OCI-LY3 (cell line): ENCODE measurements at regions not wholly inside any gene's neighbourhood (a gene's known extent, or its start where the extent isn't known, plus 50 kb on each side); places are given as distances from the start of the nearest gene placed in this dataset.

ENCODE experiments used
- H2AFZ ChIP-seq: fragments of 200-600, 300-600 bp; shearing (Covaris generic); 2 replicates; pipeline ENCODE4 v1.6.0; 2014; ENCODE audit warnings: antibody characterized with exemption, low read depth, low read length
- H3K27ac ChIP-seq: fragments of 200-600, 300-600 bp; sonication (generic); 2 replicates; pipeline ENCODE4 v1.5.1; 2014; ENCODE audit warnings: mild to moderate bottlenecking, low read length, moderate library complexity, mixed read lengths
- H3K27me3 ChIP-seq: fragments of 200-600, 300-600 bp; sonication (generic); 2 replicates; pipeline ENCODE4 v1.6.1; 2014; ENCODE audit warnings: low read depth, low read length, mixed read lengths
- H3K36me3 ChIP-seq: fragments of 200-600, 300-600 bp; sonication (generic); replicated peaks from 2 replicates; pipeline ENCODE3; 2014; ENCODE audit warnings: low read depth, low read length, mixed read lengths
- H3K4me1 ChIP-seq: fragments of 300-600, 200-600 bp; sonication (generic); 2 replicates; pipeline ENCODE4 v1.6.1; 2014; ENCODE audit warnings: low read length, mixed read lengths
- H3K4me2 ChIP-seq: fragments of 200-600, 300-600 bp; sonication (generic); 2 replicates; pipeline ENCODE4 v1.6.1; 2014; ENCODE audit warnings: low read length, mixed read lengths
- H3K4me3 ChIP-seq: fragments of 300-600, 200-600 bp; sonication (generic); 2 replicates; pipeline ENCODE4 v1.5.1; 2014; ENCODE audit warnings: antibody characterized with exemption, mild to moderate bottlenecking, low read length, moderate library complexity
- H3K79me2 ChIP-seq: fragments of 300-600, 200-600 bp; shearing (Covaris generic); 2 replicates; pipeline ENCODE4 v1.6.1; 2014; ENCODE audit warnings: mild to moderate bottlenecking, low read length, mixed read lengths
- H3K9ac ChIP-seq: fragments of 300-600, 200-600 bp; shearing (Covaris generic); 2 replicates; pipeline ENCODE4 v1.6.0; 2014; ENCODE audit warnings: mild to moderate bottlenecking, low read length, moderate library complexity
- H3K9me3 ChIP-seq: fragments of 200-600, 300-600 bp; shearing (Covaris generic); 2 replicates; pipeline ENCODE4 v1.6.1; 2014; ENCODE audit warnings: low read length, mixed read lengths; ENCODE audit not compliant: insufficient read depth
- H4K20me1 ChIP-seq: fragments of 200-600, 300-600 bp; sonication (generic); 2 replicates; pipeline ENCODE4 v1.6.1; 2016; ENCODE audit warnings: low read length, mixed read lengths; ENCODE audit not compliant: insufficient read depth
- CTCF ChIP-seq: fragments of 200-600, 300-600 bp; sonication (generic); IDR thresholded peaks from 2 replicates; pipeline ENCODE4 v1.5.1; 2014; ENCODE audit warnings: antibody characterized with exemption, low read length, low read depth
- EZH2phosphoT487 ChIP-seq: fragments of 200-600 bp; shearing (Covaris generic); IDR thresholded peaks from 2 replicates; pipeline ENCODE4 v1.6.1; 2018; ENCODE audit warnings: antibody characterized with exemption, mixed run types, low read depth

GRCh38 chr4:71691416-71692073 is 92.3 kb downstream of the GC start:
- no peaks in the 10 kb centered on the region for H3K27me3 ChIP-seq
- no peak overlapping the region for H3K4me3 ChIP-seq
- no peaks in the 10 kb centered on the region for H3K79me2 ChIP-seq
- no peak overlapping the region for H3K4me2 ChIP-seq
- H3K36me3 ChIP-seq = no peaks in the 10 kb centered on the region
- no peak overlapping the region for H3K9ac ChIP-seq
- no peak for TF ChIP-seq EZH2phosphoT487
- peaks cover 5% of the 10 kb centered on the region; the same call in 1 of the 2 replicates for H3K4me1 ChIP-seq
- no peak overlapping the region for H3K27ac ChIP-seq
- H3K9me3 ChIP-seq = no peaks in the 10 kb centered on the region
- H2AFZ ChIP-seq = no peak overlapping the region
- H4K20me1 ChIP-seq = no peaks in the 10 kb centered on the region

GRCh38 chr4:71689822-71690221 is 94.1 kb downstream of the GC start:
- H4K20me1 ChIP-seq = no peaks in the 10 kb centered on the region
- no peak overlapping the region for H2AFZ ChIP-seq
- no peaks in the 10 kb centered on the region for H3K36me3 ChIP-seq
- no peaks in the 10 kb centered on the region for H3K79me2 ChIP-seq
- H3K27me3 ChIP-seq = no peaks in the 10 kb centered on the region
- H3K9ac ChIP-seq = no peak overlapping the region
- H3K9me3 ChIP-seq = no peaks in the 10 kb centered on the region
- TF ChIP-seq CTCF = no peak
- no peak for TF ChIP-seq EZH2phosphoT487
- H3K4me1 ChIP-seq = peaks cover 5% of the 10 kb centered on the region; the same call in 1 of the 2 replicates
- H3K4me2 ChIP-seq = no peak overlapping the region
- no peak overlapping the region for H3K4me3 ChIP-seq
- H3K27ac ChIP-seq = no peak overlapping the region

GRCh38 chr4:71687056-71687455 is 96.8 kb downstream of the GC start:
- TF ChIP-seq CTCF = no peak
- no peak for TF ChIP-seq EZH2phosphoT487
- H3K4me2 ChIP-seq = no peak overlapping the region
- no peaks in the 10 kb centered on the region for H3K27me3 ChIP-seq
- no peaks in the 10 kb centered on the region for H4K20me1 ChIP-seq
- H3K4me1 ChIP-seq = no peaks in the 10 kb centered on the region
- no peaks in the 10 kb centered on the region for H3K9me3 ChIP-seq
- H3K27ac ChIP-seq = no peak overlapping the region
- H2AFZ ChIP-seq = no peak overlapping the region
- no peak overlapping the region for H3K4me3 ChIP-seq
- no peak overlapping the region for H3K9ac ChIP-seq
- no peaks in the 10 kb centered on the region for H3K79me2 ChIP-seq
- no peaks in the 10 kb centered on the region for H3K36me3 ChIP-seq

GRCh38 chr4:71685975-71686374 is 97.9 kb downstream of the GC start:
- Histone ChIP-seq H3K9me3 (no peaks in the 10 kb centered on the region), H3K9ac (no peak overlapping the region), H3K27me3 (no peaks in the 10 kb centered on the region), H3K4me1 (no peaks in the 10 kb centered on the region), H3K4me3 (no peak overlapping the region), H3K79me2 (no peaks in the 10 kb centered on the region), H3K36me3 (no peaks in the 10 kb centered on the region), H3K4me2 (no peak overlapping the region), H3K27ac (no peak overlapping the region), H2AFZ (no peak overlapping the region), H4K20me1 (no peaks in the 10 kb centered on the region)
- TF ChIP-seq EZH2phosphoT487 (no peak), CTCF (no peak)
